DND-41 (cell line): ENCODE measurements at regions not wholly inside any gene's neighbourhood (a gene's known extent, or its start where the extent isn't known, plus 50 kb on each side); places are given as distances from the start of the nearest gene placed in this dataset.

ENCODE experiments used
- ATAC-seq: fragments of 200-7000 bp; cut with Tn5 transposase; 3 replicates; pipeline ENCODE4 v1.9.1; 2021; ENCODE audit warnings: low read depth; ENCODE audit not compliant: insufficient read depth
- DNase-seq: peaks from one replicate; pipeline ENCODE4 v3.0.0-alpha.2; 2020
- H2AFZ ChIP-seq: 2 replicates; pipeline ENCODE4 v1.6.0; 2012; ENCODE audit warnings: low read depth, low read length
- H3K27ac ChIP-seq: 2 replicates; pipeline ENCODE4 v1.5.1; 2012; ENCODE audit warnings: low read length, inconsistent platforms
- H3K27me3 ChIP-seq: fragments of 200-600 bp; sonication (generic); 2 replicates; pipeline ENCODE4 v1.6.0; 2012; ENCODE audit warnings: low read length, mild to moderate bottlenecking, inconsistent platforms; ENCODE audit not compliant: insufficient read depth, poor library complexity
- H3K36me3 ChIP-seq: 2 replicates; pipeline ENCODE4 v1.5.1; 2012; ENCODE audit warnings: low read length, inconsistent platforms; ENCODE audit not compliant: insufficient read depth
- H3K4me1 ChIP-seq: 2 replicates; pipeline ENCODE4 v1.5.1; 2012; ENCODE audit warnings: mild to moderate bottlenecking, low read length; ENCODE audit not compliant: insufficient read depth
- H3K4me2 ChIP-seq: 2 replicates; pipeline ENCODE4 v1.6.0; 2012; ENCODE audit warnings: mild to moderate bottlenecking, moderate library complexity, low read length, inconsistent platforms; ENCODE audit not compliant: insufficient read depth
- H3K4me3 ChIP-seq, 2 experiments: fragments of 200-600 bp in 1 of 2; shearing (Covaris generic) in 1 of 2; 2 replicates each; pipeline ENCODE4 v1.5.1; 2012 to 2016; ENCODE audit warnings: inconsistent platforms in 2 of 2, low read length in 2 of 2, mild to moderate bottlenecking in 2 of 2, low read depth in 1 of 2, moderate library complexity in 1 of 2
- H3K79me2 ChIP-seq: 2 replicates; pipeline ENCODE4 v1.6.0; 2012; ENCODE audit warnings: low read length, inconsistent platforms; ENCODE audit not compliant: insufficient read depth
- H3K9ac ChIP-seq: 2 replicates; pipeline ENCODE4 v1.6.0; 2012; ENCODE audit warnings: low read depth, mild to moderate bottlenecking, inconsistent platforms, low read length, moderate library complexity
- H3K9me3 ChIP-seq: 2 replicates; pipeline ENCODE4 v1.5.1; 2012; ENCODE audit warnings: low read length, moderate library complexity, mild to moderate bottlenecking, inconsistent platforms; ENCODE audit not compliant: insufficient read depth, severe bottlenecking
- H4K20me1 ChIP-seq: 2 replicates; pipeline ENCODE4 v1.6.0; 2012; ENCODE audit warnings: low read length; ENCODE audit not compliant: insufficient read depth
- CTCF ChIP-seq: IDR thresholded peaks from 2 replicates; pipeline ENCODE4 v1.5.1; 2012; ENCODE audit warnings: borderline replicate concordance, low read length, moderate library complexity, mild to moderate bottlenecking; ENCODE audit not compliant: poor library complexity, severe bottlenecking; ENCODE audit errors: extremely low read depth
- EZH2 ChIP-seq: IDR thresholded peaks from 3 replicates; pipeline ENCODE4 v1.6.1; 2012; ENCODE audit warnings: borderline replicate concordance, low read depth, mild to moderate bottlenecking, moderate library complexity, low read length, inconsistent platforms; ENCODE audit not compliant: severe bottlenecking

DNA sequence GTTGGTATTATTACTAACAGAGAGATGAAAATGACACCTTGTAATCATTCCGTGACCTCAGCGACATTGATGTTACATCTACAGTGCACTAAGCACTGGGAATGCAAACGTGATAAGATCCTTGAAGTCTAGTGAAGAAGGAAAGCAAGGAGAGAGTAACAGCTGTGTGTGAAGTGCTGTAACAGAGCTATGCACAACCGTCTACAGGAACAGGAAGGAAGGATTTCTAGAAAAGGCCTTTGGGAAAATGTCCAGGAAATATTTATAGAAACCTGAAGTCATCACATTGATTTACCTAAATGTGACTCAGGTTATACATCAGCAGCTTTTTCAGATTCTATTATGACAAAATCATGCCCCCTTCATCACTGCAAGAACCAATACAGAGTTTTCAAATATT, 304.2 kb upstream of the AMIGO2 start:
- H3K79me2 ChIP-seq: no peaks in the 10 kb centered on the region
- no peak overlapping the region for H3K4me3 ChIP-seq
- H3K4me1 ChIP-seq: peaks cover 6% of the 10 kb centered on the region
- H3K9me3 ChIP-seq: no peaks in the 10 kb centered on the region
- H3K4me2 ChIP-seq: no peak overlapping the region
- no peak overlapping the region for H2AFZ ChIP-seq
- no peak for ATAC-seq
- no peak overlapping the region for H3K27ac ChIP-seq
- no peak overlapping the region for H3K9ac ChIP-seq
- DNase-seq: no peak
- no peaks in the 10 kb centered on the region for H4K20me1 ChIP-seq
- TF ChIP-seq EZH2 (no peak), CTCF (no peak)
- H3K36me3 ChIP-seq: no peaks in the 10 kb centered on the region
- no peaks in the 10 kb centered on the region for H3K27me3 ChIP-seq

DNA sequence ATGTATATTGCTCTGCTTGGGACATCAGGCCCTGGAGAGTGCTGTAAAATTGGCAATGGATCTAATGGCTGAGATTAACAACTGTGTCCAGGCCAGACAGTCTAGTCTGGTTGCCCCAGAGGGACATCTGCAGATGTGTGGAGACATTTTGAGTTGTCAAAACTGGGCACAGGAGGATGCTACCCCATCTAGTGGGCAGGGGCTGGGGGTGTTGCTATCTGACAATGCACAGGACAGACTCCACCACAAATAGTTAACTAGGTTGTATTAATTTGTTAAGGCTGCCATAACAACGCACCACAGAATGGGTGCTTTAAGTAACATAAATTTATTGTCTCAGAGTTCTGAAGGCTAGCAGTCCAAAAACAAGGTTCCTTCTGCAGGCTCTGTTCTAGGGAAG, 302.5 kb upstream of the AMIGO2 start:
- Histone ChIP-seq H3K27me3 (no peaks in the 10 kb centered on the region), H3K79me2 (no peaks in the 10 kb centered on the region), H3K4me1 (peaks cover 10% of the 10 kb centered on the region), H3K27ac (no peak overlapping the region), H3K36me3 (no peaks in the 10 kb centered on the region), H4K20me1 (no peaks in the 10 kb centered on the region), H3K9ac (no peak overlapping the region), H3K9me3 (no peaks in the 10 kb centered on the region), H3K4me3 (no peak overlapping the region), H2AFZ (no peak overlapping the region), H3K4me2 (no peak overlapping the region)
- no peak for ATAC-seq
- DNase-seq: no peak
- TF ChIP-seq EZH2: no peak
- peak; percentile 24 for TF ChIP-seq CTCF

DNA sequence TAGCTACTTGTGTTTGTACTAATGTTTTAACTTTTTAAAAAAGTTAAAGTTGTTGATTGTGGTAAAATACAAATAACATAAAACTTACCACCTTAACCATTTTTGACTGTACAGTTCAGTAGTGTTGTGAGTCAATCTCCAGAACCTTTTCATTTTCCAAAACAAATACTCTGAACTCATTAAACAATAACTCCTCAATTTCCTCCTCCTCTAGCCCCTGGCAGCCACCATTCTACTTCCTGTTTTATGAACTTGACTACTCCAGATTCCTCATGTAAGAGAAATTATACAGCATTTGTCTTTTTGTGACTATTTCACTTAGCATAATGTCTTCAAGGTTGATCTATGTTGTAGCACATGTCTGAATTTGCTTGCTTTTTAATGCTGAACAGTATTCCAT, 299.1 kb upstream of the AMIGO2 start:
- no peak for TF ChIP-seq CTCF
- no peak for TF ChIP-seq EZH2
- H3K27ac ChIP-seq: no peak overlapping the region
- peaks cover 10% of the 10 kb centered on the region for H3K4me1 ChIP-seq
- no peak for DNase-seq
- H3K9me3 ChIP-seq: no peaks in the 10 kb centered on the region
- H3K79me2 ChIP-seq: no peaks in the 10 kb centered on the region
- peak overlapping the region; percentile 19; the same call in 1 of the 2 replicates for H2AFZ ChIP-seq
- H3K9ac ChIP-seq: no peak overlapping the region
- H3K36me3 ChIP-seq: no peaks in the 10 kb centered on the region
- H3K4me2 ChIP-seq: no peak overlapping the region
- H3K27me3 ChIP-seq: no peaks in the 10 kb centered on the region
- no peaks in the 10 kb centered on the region for H4K20me1 ChIP-seq
- H3K4me3 ChIP-seq: no peak overlapping the region
- ATAC-seq: no peak

DNA sequence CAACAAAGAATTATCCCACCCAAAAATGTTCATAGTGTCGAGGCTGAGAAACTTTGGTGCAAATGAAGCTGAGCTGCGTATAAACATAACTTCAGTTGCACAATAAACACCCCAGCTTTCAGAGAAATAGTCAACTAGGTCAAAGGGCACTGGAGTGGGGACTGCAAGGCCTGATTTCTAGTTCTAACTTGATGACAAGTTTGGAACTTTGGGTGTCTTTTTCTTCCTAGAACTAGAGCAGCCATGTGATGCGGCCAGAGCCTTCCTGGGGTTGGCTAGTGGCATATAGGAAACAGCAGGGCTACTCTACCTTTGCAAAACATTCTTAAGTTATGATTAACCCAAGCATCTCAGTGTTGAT, 298.4 kb upstream of the AMIGO2 start:
- peaks cover 10% of the 10 kb centered on the region for H3K4me1 ChIP-seq
- DNase-seq: no peak
- H2AFZ ChIP-seq: no peak overlapping the region; the same call in 1 of the 2 replicates
- no peaks in the 10 kb centered on the region for H3K27me3 ChIP-seq
- no peaks in the 10 kb centered on the region for H3K9me3 ChIP-seq
- no peak overlapping the region for H3K4me2 ChIP-seq
- H3K4me3 ChIP-seq: no peak overlapping the region
- no peak for ATAC-seq
- H3K36me3 ChIP-seq: no peaks in the 10 kb centered on the region
- no peak overlapping the region for H3K9ac ChIP-seq
- H3K79me2 ChIP-seq: no peaks in the 10 kb centered on the region
- TF ChIP-seq EZH2 (no peak), CTCF (no peak)
- no peaks in the 10 kb centered on the region for H4K20me1 ChIP-seq
- H3K27ac ChIP-seq: no peak overlapping the region
